Fibroblast of mammary gland (primary cell): ENCODE measurements at regions not wholly inside any gene's neighbourhood (a gene's known extent, or its start where the extent isn't known, plus 50 kb on each side); places are given as distances from the start of the nearest gene placed in this dataset.

ENCODE experiments used
- DNase-seq: peaks from one replicate; pipeline ENCODE4 v3.0.0-alpha.2; 2010; ENCODE audit warnings: low read depth
- H3K4me3 ChIP-seq: 2 replicates; pipeline ENCODE4 v1.5.1; 2011; ENCODE audit warnings: low read depth, mild to moderate bottlenecking, low read length, moderate library complexity; ENCODE audit not compliant: control insufficient read depth
- CTCF ChIP-seq: conservative IDR thresholded peaks from 2 replicates; pipeline ENCODE4 v1.5.1; 2011; ENCODE audit warnings: low read depth, low read length, inconsistent platforms; ENCODE audit not compliant: control insufficient read depth, insufficient read depth

GRCh38 chr6:44702292-44702691 is 314.8 kb downstream of the CDC5L start:
- H3K4me3 ChIP-seq = no peak overlapping the region
- TF ChIP-seq CTCF = no peak
- peak; percentile 52 for DNase-seq

GRCh38 chr6:44704240-44705150 is 317.0 kb downstream of the CDC5L start:
- no peak for TF ChIP-seq CTCF
- H3K4me3 ChIP-seq = no peak overlapping the region
- DNase-seq = no peak

DNA sequence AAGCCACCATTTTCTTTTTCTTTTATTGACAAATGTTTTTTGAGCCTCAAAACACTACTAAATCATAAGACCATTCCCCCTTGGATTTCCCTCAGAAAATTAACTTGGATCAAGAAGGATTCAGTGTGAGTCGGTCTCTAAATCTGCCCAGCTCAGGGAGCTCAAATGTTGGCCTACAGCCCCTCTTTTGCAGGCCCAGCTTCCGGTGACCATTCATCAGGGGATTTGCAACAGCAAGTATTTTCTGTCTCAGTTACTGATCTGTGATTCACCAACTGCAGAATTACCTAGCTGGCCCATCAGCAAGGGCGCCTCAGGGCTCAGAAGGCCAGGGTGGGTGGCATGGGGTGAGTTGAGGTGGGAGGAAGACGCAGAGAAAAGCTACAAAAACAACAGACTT is 318.1 kb downstream of the CDC5L start:
- TF ChIP-seq CTCF = no peak
- no peak overlapping the region for H3K4me3 ChIP-seq
- no peak for DNase-seq

DNA sequence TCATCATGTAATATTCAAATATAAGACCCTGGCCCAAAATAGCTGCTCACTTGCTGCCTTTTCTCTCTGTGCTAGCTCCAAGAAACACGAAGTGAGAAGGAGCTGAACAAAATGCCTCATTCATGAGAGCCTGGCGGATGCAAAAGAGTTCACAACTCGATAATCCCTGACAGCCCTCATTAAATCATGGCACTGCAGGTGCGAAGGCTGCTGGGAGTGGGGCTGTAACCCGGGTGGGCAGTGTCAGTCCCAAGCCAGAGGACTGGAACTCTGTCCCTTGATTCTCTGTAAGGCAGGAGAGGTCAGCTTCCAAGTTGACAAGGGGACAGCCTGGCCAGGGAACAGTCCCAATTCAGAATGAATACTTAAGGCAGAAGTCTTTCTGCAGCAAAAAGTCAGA is 318.5 kb downstream of the CDC5L start:
- no peak for TF ChIP-seq CTCF
- no peak overlapping the region for H3K4me3 ChIP-seq
- DNase-seq = no peak

- DNase-seq = no peak
- H3K4me3 ChIP-seq = no peak overlapping the region
- TF ChIP-seq CTCF = no peak
Observed at GRCh38 chr6:44708208-44708607, 320.7 kb downstream of the CDC5L start.

GRCh38 chr6:44712353-44713111 is 325.0 kb downstream of the CDC5L start:
- DNase-seq = no peak
- TF ChIP-seq CTCF = no peak
- no peak overlapping the region for H3K4me3 ChIP-seq
